ENCODE measurements at regions not wholly inside any gene's neighbourhood (a gene's known extent, or its start where the extent isn't known, plus 50 kb on each side); places are given as distances from the start of the nearest gene placed in this dataset.

DNA sequence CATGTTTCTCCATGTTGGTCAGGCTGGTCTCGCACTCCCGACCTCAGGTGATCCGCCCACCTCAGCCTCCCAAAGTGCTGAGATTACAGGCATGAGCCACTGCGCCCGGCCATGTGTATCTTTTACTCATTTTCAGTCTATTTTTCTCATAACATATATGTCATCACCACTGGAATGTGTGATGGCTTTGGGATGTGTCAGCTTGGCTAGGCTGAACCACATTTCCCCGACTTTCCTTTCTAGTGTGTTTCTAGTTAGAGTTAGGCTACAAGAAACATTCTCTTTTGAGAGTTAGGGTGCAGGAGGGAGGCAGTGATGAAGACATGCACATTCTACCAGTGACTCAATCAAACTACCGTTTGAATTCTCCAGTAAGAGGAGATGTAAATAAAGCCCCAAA is 444.9 kb upstream of the THBS1 start:
- TF ChIP-seq BACH2 (CRISPR knock-in tag; IDR thresholded peaks at IDR 0.05; ENCODE audit: borderline replicate concordance) (no peak), ARNTL (CRISPR knock-in tag; IDR thresholded peaks at IDR 0.05; ENCODE audit: borderline replicate concordance, low read depth) (no peak), ZC3H10 (CRISPR knock-in tag; IDR thresholded peaks at IDR 0.05) (no peak), ESRRG (CRISPR knock-in tag; IDR thresholded peaks at IDR 0.05) (no peak), TOX (CRISPR knock-in tag; IDR thresholded peaks at IDR 0.05; ENCODE audit: borderline replicate concordance) (no peak), ZFP30 (CRISPR knock-in tag; IDR thresholded peaks at IDR 0.05) (no peak), CSDC2 (CRISPR knock-in tag; IDR thresholded peaks at IDR 0.05) (no peak), OSR1 (CRISPR knock-in tag; IDR thresholded peaks at IDR 0.05) (no peak), RARB (CRISPR knock-in tag; IDR thresholded peaks at IDR 0.05) (no peak), ISL1 (CRISPR knock-in tag; IDR thresholded peaks at IDR 0.05) (no peak), PPARA (CRISPR knock-in tag; IDR thresholded peaks at IDR 0.05; ENCODE audit: borderline replicate concordance) (no peak), GLIS3 (CRISPR knock-in tag; IDR thresholded peaks at IDR 0.05) (no peak), ZNF565 (CRISPR knock-in tag; conservative IDR thresholded peaks at IDR 0.05; ENCODE audit: low read depth) (no peak), ZNF70 (CRISPR knock-in tag; IDR thresholded peaks at IDR 0.05) (no peak), SNAI2 (CRISPR knock-in tag; IDR thresholded peaks at IDR 0.05) (no peak)
- TF ChIP-seq, protein P1, sequence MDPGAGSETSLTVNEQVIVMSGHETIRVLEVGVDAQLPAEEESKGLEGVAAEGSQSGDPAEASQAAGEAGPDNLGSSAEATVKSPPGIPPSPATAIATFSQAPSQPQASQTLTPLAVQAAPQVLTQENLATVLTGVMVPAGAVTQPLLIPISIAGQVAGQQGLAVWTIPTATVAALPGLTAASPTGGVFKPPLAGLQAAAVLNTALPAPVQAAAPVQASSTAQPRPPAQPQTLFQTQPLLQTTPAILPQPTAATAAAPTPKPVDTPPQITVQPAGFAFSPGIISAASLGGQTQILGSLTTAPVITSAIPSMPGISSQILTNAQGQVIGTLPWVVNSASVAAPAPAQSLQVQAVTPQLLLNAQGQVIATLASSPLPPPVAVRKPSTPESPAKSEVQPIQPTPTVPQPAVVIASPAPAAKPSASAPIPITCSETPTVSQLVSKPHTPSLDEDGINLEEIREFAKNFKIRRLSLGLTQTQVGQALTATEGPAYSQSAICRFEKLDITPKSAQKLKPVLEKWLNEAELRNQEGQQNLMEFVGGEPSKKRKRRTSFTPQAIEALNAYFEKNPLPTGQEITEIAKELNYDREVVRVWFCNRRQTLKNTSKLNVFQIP (CRISPR knock-in tag; IDR thresholded peaks at IDR 0.05; ENCODE audit: borderline replicate concordance, low read depth) = no peak
- TF ChIP-seq, protein P2, sequence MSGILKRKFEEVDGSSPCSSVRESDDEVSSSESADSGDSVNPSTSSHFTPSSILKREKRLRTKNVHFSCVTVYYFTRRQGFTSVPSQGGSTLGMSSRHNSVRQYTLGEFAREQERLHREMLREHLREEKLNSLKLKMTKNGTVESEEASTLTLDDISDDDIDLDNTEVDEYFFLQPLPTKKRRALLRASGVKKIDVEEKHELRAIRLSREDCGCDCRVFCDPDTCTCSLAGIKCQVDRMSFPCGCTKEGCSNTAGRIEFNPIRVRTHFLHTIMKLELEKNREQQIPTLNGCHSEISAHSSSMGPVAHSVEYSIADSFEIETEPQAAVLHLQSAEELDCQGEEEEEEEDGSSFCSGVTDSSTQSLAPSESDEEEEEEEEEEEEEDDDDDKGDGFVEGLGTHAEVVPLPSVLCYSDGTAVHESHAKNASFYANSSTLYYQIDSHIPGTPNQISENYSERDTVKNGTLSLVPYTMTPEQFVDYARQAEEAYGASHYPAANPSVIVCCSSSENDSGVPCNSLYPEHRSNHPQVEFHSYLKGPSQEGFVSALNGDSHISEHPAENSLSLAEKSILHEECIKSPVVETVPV (CRISPR knock-in tag; IDR thresholded peaks at IDR 0.05) = no peak
- TF ChIP-seq, protein P3, sequence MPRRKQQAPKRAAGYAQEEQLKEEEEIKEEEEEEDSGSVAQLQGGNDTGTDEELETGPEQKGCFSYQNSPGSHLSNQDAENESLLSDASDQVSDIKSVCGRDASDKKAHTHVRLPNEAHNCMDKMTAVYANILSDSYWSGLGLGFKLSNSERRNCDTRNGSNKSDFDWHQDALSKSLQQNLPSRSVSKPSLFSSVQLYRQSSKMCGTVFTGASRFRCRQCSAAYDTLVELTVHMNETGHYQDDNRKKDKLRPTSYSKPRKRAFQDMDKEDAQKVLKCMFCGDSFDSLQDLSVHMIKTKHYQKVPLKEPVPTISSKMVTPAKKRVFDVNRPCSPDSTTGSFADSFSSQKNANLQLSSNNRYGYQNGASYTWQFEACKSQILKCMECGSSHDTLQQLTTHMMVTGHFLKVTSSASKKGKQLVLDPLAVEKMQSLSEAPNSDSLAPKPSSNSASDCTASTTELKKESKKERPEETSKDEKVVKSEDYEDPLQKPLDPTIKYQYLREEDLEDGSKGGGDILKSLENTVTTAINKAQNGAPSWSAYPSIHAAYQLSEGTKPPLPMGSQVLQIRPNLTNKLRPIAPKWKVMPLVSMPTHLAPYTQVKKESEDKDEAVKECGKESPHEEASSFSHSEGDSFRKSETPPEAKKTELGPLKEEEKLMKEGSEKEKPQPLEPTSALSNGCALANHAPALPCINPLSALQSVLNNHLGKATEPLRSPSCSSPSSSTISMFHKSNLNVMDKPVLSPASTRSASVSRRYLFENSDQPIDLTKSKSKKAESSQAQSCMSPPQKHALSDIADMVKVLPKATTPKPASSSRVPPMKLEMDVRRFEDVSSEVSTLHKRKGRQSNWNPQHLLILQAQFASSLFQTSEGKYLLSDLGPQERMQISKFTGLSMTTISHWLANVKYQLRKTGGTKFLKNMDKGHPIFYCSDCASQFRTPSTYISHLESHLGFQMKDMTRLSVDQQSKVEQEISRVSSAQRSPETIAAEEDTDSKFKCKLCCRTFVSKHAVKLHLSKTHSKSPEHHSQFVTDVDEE (CRISPR knock-in tag; IDR thresholded peaks at IDR 0.05) = no peak
- TF ChIP-seq, protein P4, sequence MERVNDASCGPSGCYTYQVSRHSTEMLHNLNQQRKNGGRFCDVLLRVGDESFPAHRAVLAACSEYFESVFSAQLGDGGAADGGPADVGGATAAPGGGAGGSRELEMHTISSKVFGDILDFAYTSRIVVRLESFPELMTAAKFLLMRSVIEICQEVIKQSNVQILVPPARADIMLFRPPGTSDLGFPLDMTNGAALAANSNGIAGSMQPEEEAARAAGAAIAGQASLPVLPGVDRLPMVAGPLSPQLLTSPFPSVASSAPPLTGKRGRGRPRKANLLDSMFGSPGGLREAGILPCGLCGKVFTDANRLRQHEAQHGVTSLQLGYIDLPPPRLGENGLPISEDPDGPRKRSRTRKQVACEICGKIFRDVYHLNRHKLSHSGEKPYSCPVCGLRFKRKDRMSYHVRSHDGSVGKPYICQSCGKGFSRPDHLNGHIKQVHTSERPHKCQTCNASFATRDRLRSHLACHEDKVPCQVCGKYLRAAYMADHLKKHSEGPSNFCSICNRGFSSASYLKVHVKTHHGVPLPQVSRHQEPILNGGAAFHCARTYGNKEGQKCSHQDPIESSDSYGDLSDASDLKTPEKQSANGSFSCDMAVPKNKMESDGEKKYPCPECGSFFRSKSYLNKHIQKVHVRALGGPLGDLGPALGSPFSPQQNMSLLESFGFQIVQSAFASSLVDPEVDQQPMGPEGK (CRISPR knock-in tag; IDR thresholded peaks at IDR 0.05; ENCODE audit: borderline replicate concordance) = no peak
- ATAC-seq = peak; percentile 18; the same call in 2 of the 3 replicates

DNA sequence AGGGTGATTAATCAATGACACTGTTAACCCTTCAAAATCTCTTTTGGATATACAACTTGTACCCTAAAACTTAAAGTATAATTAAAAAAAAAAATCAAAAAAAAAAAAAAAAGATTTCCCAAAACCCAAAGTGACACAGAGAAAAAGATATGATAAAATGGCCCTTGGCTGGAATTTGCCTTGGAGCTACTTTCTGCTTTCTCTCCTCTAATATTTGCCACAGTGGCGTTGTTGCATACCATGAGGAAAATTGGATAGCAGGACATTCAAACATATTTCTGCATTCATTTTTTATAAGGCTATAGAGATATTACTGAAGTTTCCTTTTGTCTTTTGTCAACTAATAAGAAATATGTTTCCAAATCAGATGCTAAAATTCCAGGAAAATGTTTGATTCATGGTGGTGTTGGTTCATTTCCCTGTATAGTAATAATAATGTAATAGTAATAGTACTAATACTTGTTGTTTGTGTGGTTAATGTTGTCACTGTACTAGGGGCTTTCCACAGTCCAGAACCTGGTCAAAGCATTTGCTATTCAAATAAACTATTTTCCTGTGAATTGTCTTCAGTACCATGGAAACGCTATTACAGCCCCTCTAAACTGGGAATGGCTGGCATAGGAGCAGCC is 441.3 kb upstream of the THBS1 start:
- no peak for ATAC-seq
- TF ChIP-seq, protein P5, sequence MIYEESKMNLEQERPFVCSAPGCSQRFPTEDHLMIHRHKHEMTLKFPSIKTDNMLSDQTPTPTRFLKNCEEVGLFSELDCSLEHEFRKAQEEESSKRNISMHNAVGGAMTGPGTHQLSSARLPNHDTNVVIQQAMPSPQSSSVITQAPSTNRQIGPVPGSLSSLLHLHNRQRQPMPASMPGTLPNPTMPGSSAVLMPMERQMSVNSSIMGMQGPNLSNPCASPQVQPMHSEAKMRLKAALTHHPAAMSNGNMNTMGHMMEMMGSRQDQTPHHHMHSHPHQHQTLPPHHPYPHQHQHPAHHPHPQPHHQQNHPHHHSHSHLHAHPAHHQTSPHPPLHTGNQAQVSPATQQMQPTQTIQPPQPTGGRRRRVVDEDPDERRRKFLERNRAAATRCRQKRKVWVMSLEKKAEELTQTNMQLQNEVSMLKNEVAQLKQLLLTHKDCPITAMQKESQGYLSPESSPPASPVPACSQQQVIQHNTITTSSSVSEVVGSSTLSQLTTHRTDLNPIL (CRISPR knock-in tag; IDR thresholded peaks at IDR 0.05; ENCODE audit: low read depth) = no peak
- TF ChIP-seq ARNTL (CRISPR knock-in tag; IDR thresholded peaks at IDR 0.05; ENCODE audit: borderline replicate concordance, low read depth) (no peak), ISL1 (CRISPR knock-in tag; IDR thresholded peaks at IDR 0.05) (no peak), ZNF565 (CRISPR knock-in tag; conservative IDR thresholded peaks at IDR 0.05; ENCODE audit: low read depth) (no peak), ZNF8 (CRISPR knock-in tag; IDR thresholded peaks at IDR 0.05) (no peak), RARB (CRISPR knock-in tag; IDR thresholded peaks at IDR 0.05) (no peak), TOX (CRISPR knock-in tag; IDR thresholded peaks at IDR 0.05; ENCODE audit: borderline replicate concordance) (no peak), CSDC2 (CRISPR knock-in tag; IDR thresholded peaks at IDR 0.05) (no peak), ZFP30 (CRISPR knock-in tag; IDR thresholded peaks at IDR 0.05) (no peak), SNAI2 (CRISPR knock-in tag; IDR thresholded peaks at IDR 0.05) (no peak), ZC3H10 (CRISPR knock-in tag; IDR thresholded peaks at IDR 0.05) (no peak), ZNF70 (CRISPR knock-in tag; IDR thresholded peaks at IDR 0.05) (no peak), ZFP3 (CRISPR knock-in tag; IDR thresholded peaks at IDR 0.05) (no peak)
- TF ChIP-seq, protein P1 (CRISPR knock-in tag; IDR thresholded peaks at IDR 0.05; ENCODE audit: borderline replicate concordance, low read depth) = no peak
- TF ChIP-seq, protein P3 (CRISPR knock-in tag; IDR thresholded peaks at IDR 0.05) = no peak
